Spleen (tissue), 7 donors: ENCODE measurements at regions not wholly inside any gene's neighbourhood (a gene's known extent, or its start where the extent isn't known, plus 50 kb on each side); places are given as distances from the start of the nearest gene placed in this dataset.

ENCODE experiments used
- POLR2A ChIP-seq, 3 donors: fragments of 450-650 bp; IDR thresholded peaks; one replicate each; pipeline ENCODE4 v1.5.1; 2017; ENCODE audit warnings: antibody characterized with exemption in 3 of 3, mild to moderate bottlenecking in 1 of 3
- TF ChIP-seq, protein P1 (sequence below), 11 experiments: fragments of 200-600 bp in 7 of 11; fragments of 450-650 bp in 4 of 11; sonication (generic) in 4 of 11; IDR thresholded peaks in 8 of 11; conservative IDR thresholded peaks in 3 of 11; 1 replicate in 7 of 11; 2 replicates in 4 of 11; pipeline versions ENCODE4 v1.4.0 to v1.8.0; 2016 to 2021; ENCODE audit warnings: antibody characterized with exemption in 11 of 11, inconsistent platforms in 4 of 11, mild to moderate bottlenecking in 1 of 11
- donor health status: DM: no; HTN: no; CAD: no; lungs with moderate emphysema.
- donor health status: DM: no; HTN: no; CAD: no.
- donor health status: DM: no; HTN: no; CAD: no.

DNA sequence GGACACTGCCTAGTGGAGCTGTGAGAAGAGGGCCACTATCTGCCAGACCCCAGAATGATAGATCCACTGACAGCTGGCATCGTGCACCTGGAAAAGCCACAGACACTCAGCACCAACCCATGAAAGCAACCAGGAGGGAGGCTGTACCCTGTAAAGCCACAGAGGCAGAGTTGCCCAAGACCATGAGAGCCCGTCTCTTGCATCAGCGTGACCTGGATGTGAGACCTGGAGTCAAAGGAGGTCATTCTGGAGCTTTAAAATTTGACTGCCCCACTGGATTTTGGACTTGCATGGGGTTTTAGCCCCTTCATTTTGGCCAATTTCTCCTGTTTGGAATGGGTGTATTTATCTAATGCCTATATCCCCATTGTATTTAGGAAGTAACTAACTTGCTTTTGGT, 83.5 kb upstream of the P3H2 start:
- TF ChIP-seq POLR2A (IDR thresholded peaks at IDR 0.05) = no peak
- TF ChIP-seq, protein P1, sequence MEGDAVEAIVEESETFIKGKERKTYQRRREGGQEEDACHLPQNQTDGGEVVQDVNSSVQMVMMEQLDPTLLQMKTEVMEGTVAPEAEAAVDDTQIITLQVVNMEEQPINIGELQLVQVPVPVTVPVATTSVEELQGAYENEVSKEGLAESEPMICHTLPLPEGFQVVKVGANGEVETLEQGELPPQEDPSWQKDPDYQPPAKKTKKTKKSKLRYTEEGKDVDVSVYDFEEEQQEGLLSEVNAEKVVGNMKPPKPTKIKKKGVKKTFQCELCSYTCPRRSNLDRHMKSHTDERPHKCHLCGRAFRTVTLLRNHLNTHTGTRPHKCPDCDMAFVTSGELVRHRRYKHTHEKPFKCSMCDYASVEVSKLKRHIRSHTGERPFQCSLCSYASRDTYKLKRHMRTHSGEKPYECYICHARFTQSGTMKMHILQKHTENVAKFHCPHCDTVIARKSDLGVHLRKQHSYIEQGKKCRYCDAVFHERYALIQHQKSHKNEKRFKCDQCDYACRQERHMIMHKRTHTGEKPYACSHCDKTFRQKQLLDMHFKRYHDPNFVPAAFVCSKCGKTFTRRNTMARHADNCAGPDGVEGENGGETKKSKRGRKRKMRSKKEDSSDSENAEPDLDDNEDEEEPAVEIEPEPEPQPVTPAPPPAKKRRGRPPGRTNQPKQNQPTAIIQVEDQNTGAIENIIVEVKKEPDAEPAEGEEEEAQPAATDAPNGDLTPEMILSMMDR (IDR thresholded peaks at IDR 0.05 in 8 of 11, conservative IDR thresholded peaks at IDR 0.05 in 3 of 11) = no peak
